Endothelial cell of umbilical vein (primary cell): ENCODE measurements at regions not wholly inside any gene's neighbourhood (a gene's known extent, or its start where the extent isn't known, plus 50 kb on each side); places are given as distances from the start of the nearest gene placed in this dataset.

ENCODE experiments used
- BruUV-seq: library from RNA; stranded (reverse); fragments of 400-500 nt; replicated peaks from 2 replicates; lab custom pipeline; 2021; lab: Mats Ljungman, UMichigan
- CTCF ChIA-PET: fragments of 300-600, 350-600 bp; sonication (Branson Sonifier 250); formaldehyde crosslinking; loops from one replicate; lab custom pipeline; 2021; ENCODE audit warnings: antibody characterized with exemption, inconsistent platforms; lab: Charles Lee
- POLR2A ChIA-PET: fragments of 300-600, 350-600 bp; sonication (Branson Sonifier 250); formaldehyde crosslinking; loops from one replicate; lab custom pipeline; 2021; ENCODE audit warnings: antibody characterized with exemption, inconsistent platforms; lab: Charles Lee
- DNase-seq: peaks from one replicate; pipeline ENCODE4 v3.0.0-alpha.2; 2011; ENCODE audit warnings: low read depth, low spot score
- FAIRE-seq: peaks from 2 replicates; lab custom pipeline; 2011; peaks lifted over from hg19 to GRCh38; lab: Jason Lieb, UNC
- H2AFZ ChIP-seq: 2 replicates; pipeline ENCODE4 v1.6.0; 2012; ENCODE audit warnings: low read depth, low read length, control low read depth, inconsistent platforms
- H3K27ac ChIP-seq: 2 replicates; pipeline ENCODE4 v1.5.1; 2011; ENCODE audit warnings: low read depth, mild to moderate bottlenecking, control low read depth, low read length, moderate library complexity; ENCODE audit not compliant: insufficient read depth
- H3K27me3 ChIP-seq, 2 experiments: 2 replicates each; pipeline versions ENCODE4 v1.6.0 to v1.6.1; 2011; ENCODE audit warnings: low read length in 2 of 2, mixed read lengths in 1 of 2; ENCODE audit not compliant: control insufficient read depth in 2 of 2, insufficient read depth in 2 of 2
- H3K36me3 ChIP-seq, 2 experiments: 2 replicates in 1 of 2; 3 replicates in 1 of 2; pipeline ENCODE4 v1.5.1; 2011; ENCODE audit warnings: low read length in 2 of 2, mild to moderate bottlenecking in 1 of 2, moderate library complexity in 1 of 2; ENCODE audit not compliant: control insufficient read depth in 2 of 2, insufficient read depth in 2 of 2; ENCODE audit errors: extremely low read depth in 1 of 2
- H3K4me1 ChIP-seq: 3 replicates; pipeline ENCODE4 v1.5.1; 2011; ENCODE audit warnings: mild to moderate bottlenecking, low read length; ENCODE audit not compliant: control insufficient read depth, insufficient read depth; ENCODE audit errors: extremely low read depth
- H3K4me2 ChIP-seq: 2 replicates; pipeline ENCODE4 v1.6.1; 2011; ENCODE audit warnings: low read length, control low read depth, mixed read lengths; ENCODE audit not compliant: insufficient read depth
- H3K4me3 ChIP-seq, 3 experiments: fragments of 200-600 bp in 1 of 3; sonication (generic), shearing (Covaris generic) in 1 of 3; replicated peaks in 1 of 3; 2 replicates each; pipeline ENCODE4 v1.5.1; 2011 to 2016; ENCODE audit warnings: control low read depth in 3 of 3, low read length in 3 of 3, mild to moderate bottlenecking in 2 of 3, inconsistent platforms in 1 of 3, low read depth in 1 of 3, moderate library complexity in 1 of 3; ENCODE audit not compliant: insufficient read depth in 1 of 3
- H3K79me2 ChIP-seq: 2 replicates; pipeline ENCODE4 v1.6.0; 2012; ENCODE audit warnings: low read length, inconsistent platforms; ENCODE audit not compliant: control insufficient read depth, insufficient read depth
- H3K9ac ChIP-seq: replicated peaks from 2 replicates; pipeline ENCODE3; 2011; ENCODE audit warnings: low read length, control low read depth; ENCODE audit not compliant: insufficient read depth; ENCODE audit errors: extremely low read depth
- H3K9me1 ChIP-seq: replicated peaks from 3 replicates; pipeline ENCODE4 v1.6.0; 2011; ENCODE audit warnings: mild to moderate bottlenecking, low read length; ENCODE audit not compliant: control insufficient read depth, insufficient read depth; ENCODE audit errors: extremely low read depth
- H3K9me3 ChIP-seq: replicated peaks from 2 replicates; pipeline ENCODE4 v1.5.1; 2012; ENCODE audit warnings: low read length, inconsistent platforms; ENCODE audit not compliant: control insufficient read depth, insufficient read depth
- H4K20me1 ChIP-seq: replicated peaks from 2 replicates; pipeline ENCODE3; 2011; ENCODE audit warnings: mild to moderate bottlenecking, low read length; ENCODE audit not compliant: control insufficient read depth, insufficient read depth; ENCODE audit errors: extremely low read depth
- CTCF ChIP-seq, 2 donors: IDR thresholded peaks; 1 replicate in 1 of 2; 2 replicates in 1 of 2; pipeline ENCODE4 v1.5.1; 2011; ENCODE audit warnings: low read length in 2 of 2, mild to moderate bottlenecking in 2 of 2, moderate library complexity in 2 of 2, control low read depth in 1 of 2, inconsistent platforms in 1 of 2, low read depth in 1 of 2; ENCODE audit not compliant: insufficient read depth in 1 of 2; ENCODE audit errors: extremely low read depth in 1 of 2
- EZH2 ChIP-seq: IDR thresholded peaks from 2 replicates; pipeline ENCODE4 v1.6.1; 2012; ENCODE audit warnings: borderline replicate concordance, low read depth, mild to moderate bottlenecking, moderate library complexity, low read length, inconsistent platforms; ENCODE audit not compliant: severe bottlenecking
- FOS ChIP-seq: IDR thresholded peaks from 2 replicates; pipeline ENCODE4 v1.6.1; 2011; ENCODE audit warnings: mild to moderate bottlenecking, low read length, moderate library complexity, borderline replicate concordance; ENCODE audit not compliant: insufficient read depth
- GATA2 ChIP-seq: IDR thresholded peaks from 2 replicates; pipeline ENCODE4 v1.7.0; 2011; ENCODE audit warnings: low read depth, mild to moderate bottlenecking, moderate library complexity, mixed read lengths, low read length; ENCODE audit not compliant: insufficient read length, insufficient read depth
- JUN ChIP-seq: IDR thresholded peaks from 2 replicates; pipeline ENCODE4 v1.6.1; 2011; ENCODE audit warnings: borderline replicate concordance, low read depth; ENCODE audit not compliant: insufficient read length, insufficient read depth
- MYC ChIP-seq: IDR thresholded peaks from one replicate; pipeline ENCODE4 v1.6.1; 2011; ENCODE audit warnings: mild to moderate bottlenecking, low read depth, low read length
- POLR2A ChIP-seq: IDR thresholded peaks from 2 replicates; pipeline ENCODE4 v1.6.1; 2012; ENCODE audit warnings: low read depth, mild to moderate bottlenecking, control low read depth, low read length
- POLR2AphosphoS5 ChIP-seq: IDR thresholded peaks from 2 replicates; pipeline ENCODE4 v1.6.1; 2012; ENCODE audit warnings: low read depth, mild to moderate bottlenecking, control low read depth, low read length, moderate library complexity; ENCODE audit not compliant: insufficient read depth
- dilution Hi-C: fragments of 300-500 bp; cut with MboI; formaldehyde crosslinking; loops from one replicate; pipeline ENCODE4 v1.15.0; 2019; ENCODE audit warnings: low sequenced_read_pairs; ENCODE audit not compliant: extremely low pct_ligation_motif_present
- intact Hi-C: fragments of 100-400 bp; cut with micrococcal nuclease; formaldehyde crosslinking; loops from one replicate; pipeline ENCODE4 v1.10.0; 2022
- TF ChIP-seq, protein P1 (sequence below): IDR thresholded peaks from 2 replicates; pipeline ENCODE4 v1.6.1; 2011; ENCODE audit not compliant: insufficient read depth, insufficient read length

GRCh38 chr15:77844798-77845446 is 212.2 kb upstream of the LINGO1 start:
- no peaks in the 10 kb centered on the region for H3K79me2 ChIP-seq
- H3K9me3 ChIP-seq, result no peaks in the 10 kb centered on the region
- DNase-seq (no peak), FAIRE-seq (no peak)
- TF ChIP-seq CTCF (IDR thresholded peaks at IDR 0.05; ENCODE audit: extremely low read depth in 1 of 2, insufficient read depth in 1 of 2, low read depth in 1 of 2, low read length in 2 of 2) (no peak), EZH2 (no peak), FOS (no peak), POLR2A (no peak), POLR2AphosphoS5 (no peak), JUN (no peak), GATA2 (no peak), MYC (no peak)
- TF ChIP-seq, protein P1, sequence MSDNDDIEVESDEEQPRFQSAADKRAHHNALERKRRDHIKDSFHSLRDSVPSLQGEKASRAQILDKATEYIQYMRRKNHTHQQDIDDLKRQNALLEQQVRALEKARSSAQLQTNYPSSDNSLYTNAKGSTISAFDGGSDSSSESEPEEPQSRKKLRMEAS, result no peak
- H3K9me1 ChIP-seq, result no peaks in the 10 kb centered on the region
- intact Hi-C loops (no loop called here), dilution Hi-C loops (no loop called here)
- POLR2A ChIA-PET, result no interaction called here
- no peaks in the 10 kb centered on the region for H4K20me1 ChIP-seq
- peaks cover 4 to 18% of the 10 kb centered on the region in 2 experiments for H3K27me3 ChIP-seq
- no peak overlapping the region for H3K9ac ChIP-seq
- no peak overlapping the region for H3K4me2 ChIP-seq
- no TSS peak for BruUV-seq
- H2AFZ ChIP-seq, result no peak overlapping the region
- H3K4me1 ChIP-seq, result no peaks in the 10 kb centered on the region
- H3K27ac ChIP-seq, result no peak overlapping the region
- H3K4me3 ChIP-seq, result no peak overlapping the region
- H3K36me3 ChIP-seq, result no peaks in the 10 kb centered on the region
- CTCF ChIA-PET, result no interaction called here
